ENCODE measurements at regions not wholly inside any gene's neighbourhood (a gene's known extent, or its start where the extent isn't known, plus 50 kb on each side); places are given as distances from the start of the nearest gene placed in this dataset.

GRCh38 chr1:59232216-59232615 is 64.7 kb upstream of the FGGY start:
- no peak for TF ChIP-seq CTCF (IDR thresholded peaks at IDR 0.05)
- no peak for TF ChIP-seq POLR2A (IDR thresholded peaks at IDR 0.05)

Data from tibial nerve (tissue), 3 donors.